ENCODE measurements at regions not wholly inside any gene's neighbourhood (a gene's known extent, or its start where the extent isn't known, plus 50 kb on each side); places are given as distances from the start of the nearest gene placed in this dataset.

DNA sequence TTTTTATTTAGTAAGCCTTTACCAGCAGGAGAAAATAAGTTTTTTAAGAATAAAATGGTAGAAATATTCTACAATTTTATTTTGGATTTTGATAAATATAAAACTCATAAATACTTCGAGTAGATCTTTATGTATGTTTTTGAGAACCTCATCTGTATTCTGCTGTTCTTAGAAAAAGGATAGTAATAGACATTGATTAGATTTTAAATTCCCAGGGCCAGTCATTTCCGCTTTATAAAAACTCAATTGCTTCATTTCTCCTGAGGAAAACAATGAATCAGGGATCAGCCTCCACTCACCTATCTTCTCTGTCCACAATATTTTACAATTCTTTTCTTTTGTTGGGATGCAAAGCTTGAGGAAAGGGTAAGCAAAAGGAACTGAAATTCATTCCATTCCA, 1983.5 kb upstream of the C9orf72 start:
- TF ChIP-seq, protein P1, sequence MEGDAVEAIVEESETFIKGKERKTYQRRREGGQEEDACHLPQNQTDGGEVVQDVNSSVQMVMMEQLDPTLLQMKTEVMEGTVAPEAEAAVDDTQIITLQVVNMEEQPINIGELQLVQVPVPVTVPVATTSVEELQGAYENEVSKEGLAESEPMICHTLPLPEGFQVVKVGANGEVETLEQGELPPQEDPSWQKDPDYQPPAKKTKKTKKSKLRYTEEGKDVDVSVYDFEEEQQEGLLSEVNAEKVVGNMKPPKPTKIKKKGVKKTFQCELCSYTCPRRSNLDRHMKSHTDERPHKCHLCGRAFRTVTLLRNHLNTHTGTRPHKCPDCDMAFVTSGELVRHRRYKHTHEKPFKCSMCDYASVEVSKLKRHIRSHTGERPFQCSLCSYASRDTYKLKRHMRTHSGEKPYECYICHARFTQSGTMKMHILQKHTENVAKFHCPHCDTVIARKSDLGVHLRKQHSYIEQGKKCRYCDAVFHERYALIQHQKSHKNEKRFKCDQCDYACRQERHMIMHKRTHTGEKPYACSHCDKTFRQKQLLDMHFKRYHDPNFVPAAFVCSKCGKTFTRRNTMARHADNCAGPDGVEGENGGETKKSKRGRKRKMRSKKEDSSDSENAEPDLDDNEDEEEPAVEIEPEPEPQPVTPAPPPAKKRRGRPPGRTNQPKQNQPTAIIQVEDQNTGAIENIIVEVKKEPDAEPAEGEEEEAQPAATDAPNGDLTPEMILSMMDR (conservative IDR thresholded peaks at IDR 0.05; ENCODE audit: low read length): no peak
- no peak for DNase-seq (ENCODE audit: low read depth)
- H3K4me3 ChIP-seq (ENCODE audit: low read length): no peak overlapping the region

DNA sequence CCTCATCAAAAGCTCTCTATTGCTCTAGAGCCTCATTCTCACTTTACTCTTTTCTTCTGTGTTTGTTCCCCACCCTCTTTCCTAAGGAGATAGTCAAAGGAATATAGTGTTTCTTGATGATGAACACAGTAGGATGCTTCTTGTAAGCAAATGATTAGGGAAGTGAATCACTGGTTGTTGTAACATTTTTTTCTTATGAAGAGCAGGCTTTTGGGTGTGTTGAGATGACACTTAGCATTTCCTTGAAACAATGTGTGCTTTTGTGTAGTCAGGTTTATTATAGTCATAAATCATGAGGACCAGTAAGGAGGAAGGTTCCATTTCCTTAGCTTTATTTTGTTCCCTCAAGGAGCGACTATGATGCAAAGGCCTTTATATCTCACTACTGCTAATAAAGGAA, 1991.3 kb upstream of the C9orf72 start:
- no peak for DNase-seq (ENCODE audit: low read depth)

DNA sequence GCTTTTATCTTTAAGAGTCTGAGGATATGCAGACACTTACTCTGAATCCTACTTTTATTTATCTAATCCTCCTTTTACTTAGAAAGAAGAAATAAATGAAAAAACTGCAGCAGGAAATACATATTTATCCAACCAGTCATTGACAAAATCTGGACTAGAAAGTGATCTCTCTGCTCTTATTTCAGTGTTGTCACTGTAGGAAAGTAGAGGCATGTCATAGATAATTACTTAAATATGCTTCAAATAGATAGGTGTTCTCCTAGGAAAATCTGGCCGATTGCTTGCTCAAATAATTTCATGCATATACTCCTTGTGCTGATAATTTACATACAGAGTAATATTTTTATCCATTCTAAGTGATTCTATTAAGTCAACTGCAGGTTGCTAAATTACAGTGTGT, 2001.9 kb upstream of the C9orf72 start:
- no peak for DNase-seq (ENCODE audit: low read depth)
- TF ChIP-seq, protein P1 (conservative IDR thresholded peaks at IDR 0.05; ENCODE audit: low read length): no peak

More for the DNA sequence above, 1991.3 kb upstream of the C9orf72 start:
- H3K4me3 ChIP-seq (ENCODE audit: low read length): no peak overlapping the region
- TF ChIP-seq, protein P1 (conservative IDR thresholded peaks at IDR 0.05; ENCODE audit: low read length): no peak

DNA sequence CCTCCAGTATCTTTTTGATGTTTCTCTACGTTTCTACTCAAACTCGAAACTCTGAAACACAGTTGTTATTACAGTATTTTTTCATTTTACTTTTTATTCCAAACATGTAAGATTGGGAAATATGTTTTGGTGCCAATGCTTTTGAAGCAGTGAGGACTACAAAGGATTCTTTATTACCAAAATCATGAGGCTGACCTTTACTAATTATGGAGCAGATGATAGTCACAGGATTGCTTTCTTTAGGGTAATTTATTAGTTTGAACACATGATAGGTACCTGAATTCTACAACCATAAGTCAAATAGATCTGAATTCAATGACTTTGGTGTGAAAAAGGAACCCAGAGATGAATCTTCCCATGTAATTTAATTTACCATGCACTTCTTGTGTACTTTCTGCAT, 2015.1 kb upstream of the C9orf72 start:
- TF ChIP-seq, protein P1 (conservative IDR thresholded peaks at IDR 0.05; ENCODE audit: low read length): no peak
- DNase-seq (ENCODE audit: low read depth): no peak
- H3K4me3 ChIP-seq (ENCODE audit: low read length): no peak overlapping the region

More for the DNA sequence above, 2001.9 kb upstream of the C9orf72 start:
- no peak overlapping the region for H3K4me3 ChIP-seq (ENCODE audit: low read length)

DNA sequence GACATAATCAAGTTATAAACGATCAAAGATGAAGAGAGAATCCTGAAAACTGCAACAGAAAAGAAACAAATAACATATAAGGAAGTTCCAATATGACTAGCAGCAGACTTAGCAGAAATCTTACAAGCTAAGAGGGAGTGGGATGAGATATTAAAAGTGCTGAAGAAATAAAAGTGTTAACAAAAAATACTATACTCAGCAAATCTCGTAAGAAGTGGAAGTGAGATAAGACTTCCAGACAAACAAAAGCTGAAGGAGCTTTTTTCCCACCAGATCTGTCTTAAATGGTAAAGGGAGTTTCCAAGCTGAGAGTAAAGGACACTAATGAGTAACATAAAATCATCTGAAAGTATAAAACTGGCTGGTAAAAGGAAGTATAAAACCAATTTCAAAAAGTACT, 2036.0 kb upstream of the C9orf72 start:
- TF ChIP-seq, protein P1 (conservative IDR thresholded peaks at IDR 0.05; ENCODE audit: low read length): no peak
- no peak for DNase-seq (ENCODE audit: low read depth)
- no peak overlapping the region for H3K4me3 ChIP-seq (ENCODE audit: low read length)

DNA sequence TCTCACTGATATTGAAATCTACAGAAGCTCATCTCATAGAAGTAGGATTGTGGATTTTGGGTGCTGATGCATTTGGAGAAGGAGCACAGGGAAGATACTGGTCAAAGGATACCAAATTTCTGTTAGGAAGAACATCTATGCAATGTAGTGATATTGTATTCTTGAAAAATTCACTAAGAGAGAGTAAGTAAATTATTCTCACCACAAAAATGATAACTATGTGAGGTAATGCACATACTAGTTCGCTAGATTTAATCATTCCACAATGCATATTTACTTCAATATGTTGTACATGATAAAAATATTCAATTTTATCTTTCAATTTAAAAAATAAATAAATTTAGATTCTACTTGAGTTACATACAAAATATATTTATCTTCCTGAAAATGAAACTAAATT, 2040.5 kb upstream of the C9orf72 start:
- no peak overlapping the region for H3K4me3 ChIP-seq (ENCODE audit: low read length)
- TF ChIP-seq, protein P1 (conservative IDR thresholded peaks at IDR 0.05; ENCODE audit: low read length): no peak
- no peak for DNase-seq (ENCODE audit: low read depth)

DNA sequence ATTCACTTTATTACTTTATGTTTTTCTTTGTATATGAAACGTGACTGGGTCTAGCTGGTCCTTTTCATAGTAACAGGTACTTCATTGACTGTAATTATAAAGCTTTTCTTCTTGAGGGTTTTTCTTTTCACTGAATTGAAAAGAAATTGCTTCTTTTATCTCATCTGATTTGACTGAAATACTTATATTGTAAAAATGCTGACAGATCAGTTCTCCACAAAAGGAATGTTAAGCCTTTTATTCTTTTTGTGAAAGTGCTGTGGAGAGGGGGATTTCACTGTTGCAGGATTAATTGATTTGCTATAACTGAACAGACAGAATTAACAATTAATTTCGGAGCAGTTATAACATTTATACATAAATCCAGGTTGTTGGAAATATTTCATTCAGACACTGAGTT, 2043.6 kb upstream of the C9orf72 start:
- TF ChIP-seq, protein P1 (conservative IDR thresholded peaks at IDR 0.05; ENCODE audit: low read length): no peak
- DNase-seq (ENCODE audit: low read depth): no peak
- H3K4me3 ChIP-seq (ENCODE audit: low read length): no peak overlapping the region

All from AG10803 (cell line).